Heart left ventricle (tissue), 13 donors: ENCODE measurements at regions not wholly inside any gene's neighbourhood (a gene's known extent, or its start where the extent isn't known, plus 50 kb on each side); places are given as distances from the start of the nearest gene placed in this dataset.

Experiments
- POLR2A ChIP-seq, 2 donors: fragments of 450-650 bp; IDR thresholded peaks; one replicate each; pipeline ENCODE4 v1.6.1; 2017; ENCODE audit warnings: antibody characterized with exemption in 2 of 2, mild to moderate bottlenecking in 2 of 2, moderate library complexity in 2 of 2
- TF ChIP-seq, protein P1 (sequence below), 12 donors: fragments of 200-600 bp; sonication (generic) in 4 of 12; IDR thresholded peaks; one replicate each; pipeline versions ENCODE4 v1.5.0 to v1.8.0; 2018 to 2022; ENCODE audit warnings: antibody characterized with exemption in 12 of 12, mild to moderate bottlenecking in 5 of 12
- donor health status: ischemic (EF 13 %, LVEDD 7.1; RV severe dilation, severe dysfunction).
- donor health status: DM: no; HTN: yes; CAD: no.
- donor health status: DM: no; HTN: no; CAD: no.
- donor health status: ischemic (EF 25% LVEDD 6.9; RV normal size, moderate dysfunction).
- donor health status: ischemic (EF 25% LVEDD 5.7; RV mildly dilated, moderate dysfunction).
- donor health status: ischemic (EF 35%, LVEDD 5.7; RV mildly dilated, moderate dysfunction).
- donor health status: nonischemic (EF 11% LVEDD 7.7; RV severe dilation, severe dysfunction).
- donor health status: DM: yes; HTN: yes; CAD: no.
- donor health status: PGD.
- donor health status: ischemic (EF 29% LVEDD 5.4; RV normal size, mild dysfunction).
- donor health status: nonischemic (EF 23%, LVEDD 6.1; RV moderate dilation, normal function).

DNA sequence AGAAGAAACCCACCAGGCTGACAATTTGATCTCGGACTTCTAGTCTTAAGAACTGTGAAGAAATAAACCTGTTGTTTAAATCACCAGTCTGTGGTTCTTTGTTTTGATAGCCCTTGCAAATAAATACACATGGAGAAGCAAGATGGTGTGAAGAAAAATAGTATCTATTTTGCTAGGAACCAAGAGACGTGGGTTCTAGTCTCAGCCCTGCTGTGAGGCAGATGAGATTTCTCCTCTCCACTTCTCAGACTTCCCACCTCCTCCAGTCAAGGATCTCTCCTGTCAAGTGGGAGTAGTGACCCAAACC is 294.9 kb upstream of the JARID2 start:
- no peak for TF ChIP-seq POLR2A (IDR thresholded peaks at IDR 0.05)
- TF ChIP-seq, protein P1, sequence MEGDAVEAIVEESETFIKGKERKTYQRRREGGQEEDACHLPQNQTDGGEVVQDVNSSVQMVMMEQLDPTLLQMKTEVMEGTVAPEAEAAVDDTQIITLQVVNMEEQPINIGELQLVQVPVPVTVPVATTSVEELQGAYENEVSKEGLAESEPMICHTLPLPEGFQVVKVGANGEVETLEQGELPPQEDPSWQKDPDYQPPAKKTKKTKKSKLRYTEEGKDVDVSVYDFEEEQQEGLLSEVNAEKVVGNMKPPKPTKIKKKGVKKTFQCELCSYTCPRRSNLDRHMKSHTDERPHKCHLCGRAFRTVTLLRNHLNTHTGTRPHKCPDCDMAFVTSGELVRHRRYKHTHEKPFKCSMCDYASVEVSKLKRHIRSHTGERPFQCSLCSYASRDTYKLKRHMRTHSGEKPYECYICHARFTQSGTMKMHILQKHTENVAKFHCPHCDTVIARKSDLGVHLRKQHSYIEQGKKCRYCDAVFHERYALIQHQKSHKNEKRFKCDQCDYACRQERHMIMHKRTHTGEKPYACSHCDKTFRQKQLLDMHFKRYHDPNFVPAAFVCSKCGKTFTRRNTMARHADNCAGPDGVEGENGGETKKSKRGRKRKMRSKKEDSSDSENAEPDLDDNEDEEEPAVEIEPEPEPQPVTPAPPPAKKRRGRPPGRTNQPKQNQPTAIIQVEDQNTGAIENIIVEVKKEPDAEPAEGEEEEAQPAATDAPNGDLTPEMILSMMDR (IDR thresholded peaks at IDR 0.05), result no peak
